ENCODE measurements at regions not wholly inside any gene's neighbourhood (a gene's known extent, or its start where the extent isn't known, plus 50 kb on each side); places are given as distances from the start of the nearest gene placed in this dataset.
A peak's percentile ranks its signal among the peaks of the same experiment; 100 is the strongest.

DNA sequence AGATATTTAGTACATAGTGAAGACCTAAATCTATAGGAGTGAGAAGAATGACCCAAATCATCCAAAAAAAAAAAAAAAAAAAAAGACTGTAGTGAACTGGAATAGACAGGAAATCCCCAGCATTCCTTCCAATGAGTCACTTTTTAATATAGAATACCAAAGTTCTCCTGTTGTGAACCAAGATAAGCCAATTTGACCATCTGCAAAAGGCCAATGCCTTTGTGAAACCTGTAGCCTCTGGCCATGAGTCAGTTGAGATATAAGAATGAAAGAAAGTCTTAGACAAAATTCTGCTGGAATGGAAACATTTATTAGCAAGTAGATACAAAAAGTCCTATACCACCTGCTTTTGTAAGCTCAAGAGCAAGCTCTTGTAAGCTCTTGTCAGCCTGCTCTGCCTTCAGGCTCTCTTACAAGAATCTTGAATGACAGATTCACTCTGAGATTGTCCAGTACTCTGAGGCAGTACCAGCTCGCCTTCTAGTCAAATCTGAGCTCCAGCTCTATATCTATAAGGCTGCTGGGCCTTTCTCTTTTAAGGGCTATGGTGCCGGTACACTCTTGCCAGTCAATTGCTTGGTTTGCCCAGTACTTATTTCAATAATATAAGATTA lies 243.0 kb upstream of the TMTC1 start:
- Histone ChIP-seq H3K36me3 (no peaks in the 10 kb centered on the region), H3K4me3 (ENCODE audit: low read depth, low read length) (no peak overlapping the region), H3K27me3 (no peaks in the 10 kb centered on the region), H3K9me3 (no peaks in the 10 kb centered on the region), H3K4me1 (no peaks in the 10 kb centered on the region)
- TF ChIP-seq, protein P1, sequence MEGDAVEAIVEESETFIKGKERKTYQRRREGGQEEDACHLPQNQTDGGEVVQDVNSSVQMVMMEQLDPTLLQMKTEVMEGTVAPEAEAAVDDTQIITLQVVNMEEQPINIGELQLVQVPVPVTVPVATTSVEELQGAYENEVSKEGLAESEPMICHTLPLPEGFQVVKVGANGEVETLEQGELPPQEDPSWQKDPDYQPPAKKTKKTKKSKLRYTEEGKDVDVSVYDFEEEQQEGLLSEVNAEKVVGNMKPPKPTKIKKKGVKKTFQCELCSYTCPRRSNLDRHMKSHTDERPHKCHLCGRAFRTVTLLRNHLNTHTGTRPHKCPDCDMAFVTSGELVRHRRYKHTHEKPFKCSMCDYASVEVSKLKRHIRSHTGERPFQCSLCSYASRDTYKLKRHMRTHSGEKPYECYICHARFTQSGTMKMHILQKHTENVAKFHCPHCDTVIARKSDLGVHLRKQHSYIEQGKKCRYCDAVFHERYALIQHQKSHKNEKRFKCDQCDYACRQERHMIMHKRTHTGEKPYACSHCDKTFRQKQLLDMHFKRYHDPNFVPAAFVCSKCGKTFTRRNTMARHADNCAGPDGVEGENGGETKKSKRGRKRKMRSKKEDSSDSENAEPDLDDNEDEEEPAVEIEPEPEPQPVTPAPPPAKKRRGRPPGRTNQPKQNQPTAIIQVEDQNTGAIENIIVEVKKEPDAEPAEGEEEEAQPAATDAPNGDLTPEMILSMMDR (IDR thresholded peaks at IDR 0.05; ENCODE audit: low read depth, low read length): no peak
- DNase-seq: no peak

DNA sequence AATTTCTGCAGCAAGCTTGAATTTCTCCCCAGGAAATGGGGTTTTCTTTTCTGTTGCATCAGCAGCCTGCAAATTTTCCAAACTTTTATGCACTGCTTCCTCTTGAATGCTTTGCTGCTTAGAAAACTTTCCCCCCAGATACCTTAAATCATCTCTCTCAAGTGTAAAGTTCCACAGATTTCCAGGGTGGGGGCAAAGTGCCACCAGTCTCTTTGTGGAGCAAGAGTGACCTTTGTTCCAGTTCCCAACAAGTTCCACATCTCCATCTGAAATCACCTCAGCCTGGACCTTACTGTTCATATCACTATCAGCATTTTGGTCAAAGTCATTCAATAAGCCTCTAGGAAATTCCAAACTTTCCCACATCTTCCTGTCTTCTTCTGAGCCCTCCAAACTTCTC lies 241.6 kb upstream of the TMTC1 start:
- no peaks in the 10 kb centered on the region for H3K9me3 ChIP-seq
- H3K27me3 ChIP-seq: no peaks in the 10 kb centered on the region
- DNase-seq: no peak
- H3K4me3 ChIP-seq (ENCODE audit: low read depth, low read length): no peak overlapping the region
- no peaks in the 10 kb centered on the region for H3K36me3 ChIP-seq
- TF ChIP-seq, protein P1 (IDR thresholded peaks at IDR 0.05; ENCODE audit: low read depth, low read length): no peak
- H3K4me1 ChIP-seq: no peaks in the 10 kb centered on the region

DNA sequence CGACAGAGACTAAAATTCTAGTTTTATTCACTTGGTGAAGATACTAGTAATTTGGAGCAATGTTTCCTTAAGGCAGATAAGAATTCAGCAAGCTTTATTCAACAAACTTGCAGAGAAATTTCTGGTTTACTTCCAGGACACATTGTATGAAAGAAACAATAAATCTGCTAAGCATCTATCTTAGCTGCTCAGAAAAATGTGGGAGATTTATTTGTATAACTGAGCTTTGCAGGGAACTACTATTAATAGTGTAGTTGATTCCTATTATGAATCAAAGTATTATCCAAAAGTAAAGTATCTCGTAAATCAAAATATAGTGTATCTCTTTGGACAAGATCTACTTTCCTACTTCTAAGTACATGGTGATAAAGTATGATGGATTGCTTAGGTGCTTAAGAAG lies 239.4 kb upstream of the TMTC1 start:
- Histone ChIP-seq H3K27me3 (no peaks in the 10 kb centered on the region), H3K4me3 (ENCODE audit: low read depth, low read length) (no peak overlapping the region), H3K4me1 (no peaks in the 10 kb centered on the region; the same call in none of the 2 replicates), H3K9me3 (no peaks in the 10 kb centered on the region), H3K36me3 (no peaks in the 10 kb centered on the region)
- DNase-seq: no peak
- TF ChIP-seq, protein P1 (IDR thresholded peaks at IDR 0.05; ENCODE audit: low read depth, low read length): no peak

DNA sequence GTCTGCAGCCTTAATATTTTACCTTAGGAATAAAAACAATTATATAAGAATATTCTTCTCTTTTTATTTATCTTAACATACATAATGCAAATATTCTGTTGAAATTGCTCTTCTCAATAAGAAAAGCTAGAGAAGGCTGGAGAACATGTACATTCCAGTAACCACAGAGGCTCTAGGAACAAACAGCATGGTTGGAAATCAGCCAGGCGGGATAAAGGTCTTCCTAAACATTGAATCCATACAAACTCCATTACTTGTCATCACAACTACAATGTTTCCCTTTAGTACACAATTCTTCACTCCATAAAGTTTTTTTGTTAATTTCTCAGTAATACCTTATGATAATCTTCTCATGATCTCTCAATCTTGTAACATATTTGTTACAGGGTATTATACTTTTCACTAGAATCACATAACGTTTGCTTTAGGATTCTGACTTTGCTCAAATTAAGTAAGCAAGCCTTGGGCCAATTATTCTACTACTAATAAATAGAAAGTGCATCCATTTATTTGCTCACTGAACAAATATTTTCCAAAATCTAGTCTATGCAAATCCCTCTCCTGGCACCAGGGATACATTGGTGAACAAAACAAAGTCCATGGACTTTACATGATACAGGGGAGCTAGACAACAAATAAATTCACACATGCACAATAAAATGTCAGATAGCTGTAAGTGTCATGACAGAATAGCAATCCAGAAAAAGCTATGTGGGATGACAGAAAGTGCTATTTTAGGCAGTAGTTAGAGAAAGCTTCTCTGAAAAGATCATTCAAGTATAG lies 237.5 kb upstream of the TMTC1 start:
- Histone ChIP-seq H3K27me3 (no peaks in the 10 kb centered on the region), H3K9me3 (no peaks in the 10 kb centered on the region), H3K4me1 (no peaks in the 10 kb centered on the region; the same call in none of the 2 replicates), H3K4me3 (ENCODE audit: low read depth, low read length) (no peak overlapping the region), H3K36me3 (no peaks in the 10 kb centered on the region)
- no peak for DNase-seq
- TF ChIP-seq, protein P1 (IDR thresholded peaks at IDR 0.05; ENCODE audit: low read depth, low read length): no peak

DNA sequence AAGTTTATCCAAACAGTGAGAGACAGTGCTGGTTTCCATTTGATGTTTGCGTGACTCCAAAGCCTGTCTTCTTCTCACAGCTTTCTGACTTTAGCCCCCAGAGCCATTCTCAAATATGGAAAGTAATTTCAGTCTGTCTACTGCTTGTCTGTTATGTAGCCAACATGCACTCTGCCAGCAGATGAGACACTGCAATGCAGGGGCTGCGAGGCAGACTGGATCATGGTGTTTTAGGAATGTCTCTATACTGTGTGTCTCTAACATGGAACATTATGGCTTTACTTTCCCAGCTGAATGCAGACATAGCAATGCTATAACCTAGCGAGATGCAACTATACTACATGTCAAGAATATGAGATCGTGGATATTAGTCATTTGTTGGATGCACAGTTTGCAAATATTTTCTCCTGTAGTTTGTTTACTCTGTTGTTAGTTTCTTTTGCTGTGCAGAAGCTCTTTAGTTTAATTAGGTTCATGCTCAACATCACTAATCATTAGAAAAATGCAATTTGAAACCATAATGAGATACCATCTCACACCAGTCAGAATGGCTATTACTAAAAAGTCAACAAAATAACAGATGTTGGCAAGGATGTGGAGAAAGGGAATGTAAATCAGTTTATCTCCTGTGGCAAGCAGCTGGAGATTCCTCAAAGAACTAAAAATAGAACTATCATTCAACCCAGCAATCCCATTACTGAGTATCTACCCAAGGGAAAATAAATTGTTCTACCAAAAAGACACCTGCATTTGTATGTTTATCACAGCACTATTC lies 235.8 kb upstream of the TMTC1 start:
- DNase-seq: peak; percentile 26
- H3K4me1 ChIP-seq: no peaks in the 10 kb centered on the region; the same call in none of the 2 replicates
- H3K36me3 ChIP-seq: no peaks in the 10 kb centered on the region
- H3K4me3 ChIP-seq (ENCODE audit: low read depth, low read length): no peak overlapping the region
- no peaks in the 10 kb centered on the region for H3K9me3 ChIP-seq
- TF ChIP-seq, protein P1 (IDR thresholded peaks at IDR 0.05; ENCODE audit: low read depth, low read length): no peak
- no peaks in the 10 kb centered on the region for H3K27me3 ChIP-seq

Data from BE2C (cell line).